Amniotic epithelial cell (primary cell): ENCODE measurements at regions not wholly inside any gene's neighbourhood (a gene's known extent, or its start where the extent isn't known, plus 50 kb on each side); places are given as distances from the start of the nearest gene placed in this dataset.

Experiments used
- DNase-seq: peaks from one replicate; pipeline ENCODE4 v3.0.0-alpha.2; 2010; ENCODE audit warnings: low read depth

- no peak for DNase-seq
These were observed 315.5 kb downstream of the ZPLD1 start for GRCh38 chr3:102750322-102750721.

DNA sequence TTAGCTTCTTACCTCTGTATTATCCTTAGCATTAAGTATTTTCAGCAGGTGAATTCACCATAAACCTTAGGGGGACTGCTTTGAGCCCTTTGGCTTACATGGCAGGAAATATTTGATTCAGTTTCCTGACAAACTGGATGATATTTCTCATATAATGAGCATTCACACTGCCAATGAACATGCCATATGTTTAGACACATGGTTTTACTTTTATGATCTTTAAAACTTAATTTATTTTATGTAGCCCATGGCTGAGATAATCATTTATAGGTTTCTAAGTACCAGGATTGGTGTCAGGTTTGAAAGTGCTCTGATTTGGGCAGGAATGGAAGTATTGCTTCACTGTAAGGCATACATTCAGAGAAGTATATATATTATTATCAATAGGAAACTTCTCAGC lies 319.1 kb downstream of the ZPLD1 start:
- no peak for DNase-seq

DNA sequence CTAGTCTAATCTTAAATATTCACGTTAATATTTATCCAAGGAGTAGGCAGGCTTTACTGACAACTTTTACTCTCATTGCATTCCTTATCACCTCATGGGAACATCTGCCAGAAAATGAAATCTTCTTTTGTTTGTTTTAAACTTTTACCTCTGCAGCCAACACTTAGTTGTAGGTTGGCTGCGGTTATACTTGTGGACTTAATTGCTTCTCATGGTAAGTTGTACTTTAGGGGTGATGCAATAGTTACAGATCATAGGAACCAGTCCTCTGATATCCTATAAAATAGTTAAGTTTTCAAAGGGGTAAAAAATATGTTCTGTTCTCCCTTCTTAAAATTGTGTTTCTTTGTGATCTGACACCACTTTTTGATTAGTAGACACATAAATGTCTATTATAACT lies 321.9 kb downstream of the ZPLD1 start:
- peak; percentile 5 for DNase-seq

DNA sequence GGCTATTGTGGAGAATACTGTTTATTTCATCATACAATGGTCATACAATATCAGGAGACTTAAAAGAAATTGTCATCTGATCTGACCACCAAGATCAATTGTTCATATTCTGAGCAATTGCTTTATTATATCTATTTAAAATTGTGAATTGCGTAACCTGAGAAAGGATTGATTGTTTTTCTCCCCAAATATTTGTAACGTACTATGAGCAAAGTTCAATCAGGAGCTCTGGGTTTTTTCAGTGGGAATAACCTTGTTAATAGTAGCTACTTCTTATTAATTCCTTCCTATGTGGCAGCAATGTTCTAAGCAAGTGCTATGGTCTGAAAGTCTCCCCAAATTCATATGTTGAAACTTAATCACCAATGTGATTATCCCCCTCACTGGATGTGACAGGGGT lies 323.1 kb downstream of the ZPLD1 start:
- no peak for DNase-seq

DNA sequence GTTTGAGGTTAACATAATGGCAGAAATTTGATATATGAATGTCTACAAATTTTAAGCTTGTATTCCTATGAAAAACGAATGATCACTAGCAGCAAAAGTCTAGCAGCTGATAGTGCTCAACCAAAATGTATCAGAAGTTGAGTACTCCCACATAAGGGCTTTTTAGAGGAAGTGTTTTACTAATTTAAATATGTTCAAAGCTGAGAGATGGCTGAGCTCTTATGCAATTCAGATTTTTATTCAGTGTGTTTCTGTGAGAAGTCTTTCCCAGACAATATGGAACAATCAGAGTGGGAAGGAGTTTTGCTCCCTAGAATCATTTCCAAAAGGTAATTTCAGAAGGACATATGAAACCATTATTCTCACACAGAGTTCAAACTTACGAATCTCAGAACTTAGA lies 327.0 kb downstream of the ZPLD1 start:
- no peak for DNase-seq

DNA sequence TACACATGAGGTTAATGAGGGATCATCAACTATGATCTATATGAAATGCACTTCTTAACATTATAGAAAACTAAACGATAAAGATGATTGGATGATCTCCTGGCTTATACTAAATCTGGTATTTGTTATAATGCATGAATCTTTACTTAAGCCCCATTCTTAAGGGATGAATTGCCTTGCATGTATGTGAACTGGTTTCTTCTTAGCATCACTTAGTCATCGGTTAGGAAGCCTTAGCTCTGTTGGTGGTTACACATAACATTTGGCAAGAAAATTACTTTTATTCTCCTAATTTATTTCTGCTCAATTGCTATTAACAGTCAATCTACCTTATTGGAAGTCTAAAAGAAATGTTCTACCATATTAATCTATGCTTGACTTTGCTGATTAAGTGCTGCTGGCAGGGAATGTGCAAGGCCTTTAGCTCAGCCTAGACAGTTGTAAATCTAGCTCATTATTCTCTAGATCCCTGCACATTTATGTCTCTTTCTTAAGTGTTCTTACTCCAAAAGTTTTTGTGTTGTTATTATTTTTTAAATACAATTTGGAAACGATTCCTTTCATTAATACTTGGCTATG lies 356.0 kb downstream of the ZPLD1 start:
- peak; percentile 17 for DNase-seq

DNA sequence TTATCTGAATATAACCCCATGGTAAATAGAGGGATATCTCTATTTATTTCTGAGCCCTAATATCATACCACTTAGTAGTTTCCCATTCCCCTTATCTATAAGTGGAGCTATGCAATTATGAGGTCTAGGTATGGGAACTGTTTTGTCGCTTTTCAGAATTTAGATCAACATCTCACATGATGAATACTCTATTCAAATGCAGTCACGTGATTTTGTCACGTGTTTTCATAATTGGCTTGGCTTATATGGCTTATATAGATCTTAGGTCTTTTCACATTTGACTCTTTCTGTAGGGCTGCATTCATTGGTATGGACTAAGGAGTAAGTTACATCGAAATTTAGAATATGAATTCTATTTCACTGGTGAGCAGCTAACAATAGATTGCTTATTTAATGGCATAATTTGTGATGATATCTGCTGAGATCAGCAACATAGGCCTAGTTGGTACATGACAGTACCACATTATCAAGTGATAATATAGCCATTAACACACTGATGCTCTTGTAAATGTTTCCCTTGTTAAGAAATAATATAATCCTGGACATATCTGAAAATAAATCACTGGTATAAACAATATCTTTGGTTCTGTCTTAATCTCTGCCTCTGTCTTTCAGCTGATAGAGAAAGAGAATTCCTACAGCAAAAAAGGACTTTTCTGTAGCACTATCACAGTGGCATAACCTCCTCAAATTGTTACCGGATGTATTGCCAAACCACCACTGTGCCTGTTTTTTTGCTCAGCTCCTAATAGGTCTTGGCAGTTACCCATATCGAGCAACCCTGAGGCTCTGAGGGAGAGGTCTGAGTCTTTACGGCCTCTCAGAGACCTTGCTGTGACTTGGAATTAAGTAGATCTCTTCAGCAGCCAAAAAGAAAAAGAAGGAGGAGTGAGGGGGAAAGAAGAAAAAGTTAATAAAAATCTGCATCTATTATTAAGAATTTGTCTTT lies 357.1 kb downstream of the ZPLD1 start:
- no peak for DNase-seq

DNA sequence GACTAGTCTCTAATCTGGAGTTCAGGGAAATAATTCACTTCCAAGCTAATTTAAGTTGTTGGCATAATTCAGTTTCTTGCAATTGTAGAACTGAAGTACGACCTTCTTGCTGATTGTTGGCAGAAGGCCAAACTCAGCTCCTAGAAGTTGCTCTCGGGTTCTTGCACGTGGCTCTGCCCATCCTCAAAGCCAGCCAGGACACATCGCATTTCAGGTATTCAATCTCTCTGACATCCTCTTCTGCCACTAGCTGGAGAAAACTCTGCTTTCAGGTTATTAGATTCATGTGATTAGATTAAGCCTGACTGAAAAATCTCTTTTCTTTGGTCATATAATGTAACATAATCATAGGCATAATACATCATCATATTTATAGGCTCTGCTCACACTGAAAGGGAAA lies 362.0 kb downstream of the ZPLD1 start:
- DNase-seq, result no peak

DNA sequence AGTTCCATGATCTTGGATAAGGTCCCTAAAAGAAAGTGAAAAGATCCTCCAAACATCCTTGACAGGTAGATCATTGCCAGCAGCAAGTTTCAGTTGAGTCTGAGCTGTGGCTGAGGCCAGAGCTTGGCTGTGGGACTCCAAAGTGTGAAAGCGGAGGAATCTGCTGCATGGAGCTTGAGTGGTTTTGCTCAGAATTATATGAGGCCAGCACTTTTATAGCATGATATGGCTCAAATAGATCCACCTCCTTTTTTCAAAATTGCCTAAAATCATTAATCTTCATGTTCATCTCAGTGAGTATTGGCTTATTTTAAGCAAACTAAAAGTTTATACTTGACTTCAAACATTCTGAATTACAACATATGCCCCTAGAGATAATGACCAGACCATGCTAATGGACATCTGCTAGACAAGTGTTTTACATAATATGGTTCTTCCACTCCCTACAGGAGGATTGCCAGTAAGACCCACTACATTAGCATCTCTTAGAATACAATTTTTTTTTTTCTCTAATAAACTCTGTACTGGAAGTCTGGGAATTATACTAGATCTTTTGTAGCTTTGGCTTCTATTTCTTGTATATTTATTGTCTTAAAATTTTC lies 368.1 kb downstream of the ZPLD1 start:
- DNase-seq, result no peak

- DNase-seq, result no peak
These were observed 376.1 kb downstream of the ZPLD1 start for GRCh38 chr3:102810937-102811336.

DNA sequence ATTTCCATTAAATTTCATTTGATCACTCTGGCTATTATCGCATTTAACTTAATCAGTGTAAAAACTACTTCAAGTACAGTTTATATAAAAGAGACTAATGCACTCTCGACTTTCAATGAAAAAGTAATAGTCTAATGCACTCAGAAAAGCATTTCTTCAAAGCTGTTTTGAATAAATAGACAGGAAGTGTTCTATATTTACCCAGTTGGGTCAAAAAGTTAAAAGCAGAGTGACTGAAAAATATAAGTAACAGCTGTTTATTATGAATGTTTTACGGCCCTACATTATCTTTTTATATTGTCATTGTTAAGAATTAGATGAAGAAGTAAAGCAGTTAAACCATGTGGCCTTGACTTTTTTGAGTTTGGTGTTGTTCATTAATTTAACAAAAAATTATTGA lies 391.8 kb downstream of the ZPLD1 start:
- DNase-seq, result no peak

- DNase-seq, result no peak
These were observed 392.6 kb downstream of the ZPLD1 start for GRCh38 chr3:102827386-102827785.

GRCh38 chr3:102830415-102830814 lies 395.6 kb downstream of the ZPLD1 start:
- DNase-seq, result no peak

DNA sequence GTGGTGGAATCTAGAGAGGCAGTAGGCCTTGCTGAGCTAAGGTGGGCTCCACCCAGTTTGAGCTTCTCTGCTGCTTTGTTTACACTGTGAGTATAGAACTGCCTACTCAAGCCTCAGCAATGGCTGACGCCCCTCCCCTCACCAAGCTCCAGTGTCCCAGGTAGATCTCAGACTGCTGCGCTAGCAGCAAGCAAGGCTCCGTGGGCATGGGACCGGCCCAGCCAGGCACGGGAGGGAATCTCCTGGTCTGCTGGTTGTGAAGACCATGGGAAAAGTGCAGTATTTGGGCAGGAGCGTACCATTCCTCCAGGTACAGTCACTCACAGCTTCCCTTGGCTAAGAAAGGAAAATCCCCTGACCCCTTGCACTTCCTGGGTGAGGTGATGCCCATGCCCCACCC lies 407.1 kb downstream of the ZPLD1 start:
- DNase-seq, result no peak

- no peak for DNase-seq
These were observed 432.0 kb downstream of the ZPLD1 start for GRCh38 chr3:102866845-102867244.

- no peak for DNase-seq
These were observed 448.7 kb downstream of the ZPLD1 start for GRCh38 chr3:102883515-102883914.

GRCh38 chr3:102885289-102885688 lies 450.5 kb downstream of the ZPLD1 start:
- DNase-seq, result no peak

GRCh38 chr3:102887431-102887830 lies 452.6 kb downstream of the ZPLD1 start:
- DNase-seq, result no peak

- DNase-seq, result peak; percentile 61
These were observed 462.2 kb downstream of the ZPLD1 start for GRCh38 chr3:102896851-102897621.

DNA sequence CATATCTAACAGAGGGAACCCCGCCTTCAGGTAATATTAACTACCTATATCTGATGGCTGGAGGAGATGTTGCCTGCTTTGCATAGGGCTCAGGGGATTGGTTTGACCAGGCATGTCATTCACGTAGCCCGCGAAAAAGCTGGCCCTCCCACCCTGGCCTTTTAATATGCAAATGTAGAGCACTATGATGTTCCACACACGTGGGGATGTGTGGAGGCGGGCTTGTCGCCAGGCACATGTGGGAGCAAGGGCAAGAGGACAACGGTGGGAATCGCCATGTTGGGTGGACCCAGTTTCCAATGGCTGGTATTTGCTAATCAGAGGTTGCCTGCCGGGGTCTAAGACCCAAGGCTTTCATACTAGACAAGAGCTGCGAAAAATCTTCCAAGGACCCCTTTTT lies 469.8 kb downstream of the ZPLD1 start:
- DNase-seq, result no peak

GRCh38 chr3:102905811-102906210 lies 471.0 kb downstream of the ZPLD1 start:
- no peak for DNase-seq

DNA sequence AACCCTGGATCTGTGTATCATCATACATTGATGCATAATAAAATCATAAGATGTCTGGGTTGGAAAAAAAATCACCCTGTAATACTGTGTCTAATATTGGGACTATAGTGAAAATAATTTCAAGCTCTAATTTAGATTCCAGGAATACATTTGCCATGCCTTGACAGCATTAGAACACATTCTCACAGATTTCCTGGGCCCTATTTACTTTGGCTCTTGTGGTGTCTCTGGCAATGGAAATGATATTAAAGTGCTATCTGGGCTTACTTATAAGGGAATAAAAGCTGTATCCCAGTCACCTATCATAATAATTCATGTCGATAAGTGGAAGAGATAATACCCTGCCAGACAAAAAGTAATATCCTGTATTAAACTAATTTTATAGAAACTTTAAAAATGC lies 472.0 kb downstream of the ZPLD1 start:
- DNase-seq, result no peak

DNA sequence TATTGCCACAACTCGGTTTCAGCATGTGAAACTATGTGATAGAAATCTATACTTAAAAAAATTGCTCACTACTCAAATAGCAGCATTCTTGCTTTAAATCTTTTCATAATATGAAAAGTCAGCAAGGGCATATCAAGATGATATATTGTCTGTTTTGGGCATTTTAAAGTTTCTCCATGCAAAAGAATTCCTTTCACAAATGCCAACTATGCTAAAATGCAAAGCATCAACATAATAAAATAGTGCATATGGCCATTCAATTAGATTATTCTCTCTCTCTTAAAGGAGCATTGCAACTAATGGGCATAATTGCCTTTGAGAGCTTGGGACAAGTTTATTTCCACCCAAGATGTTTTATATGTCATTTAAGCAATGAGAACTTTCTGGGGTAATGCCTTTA lies 475.1 kb downstream of the ZPLD1 start:
- no peak for DNase-seq
